ENCODE measurements at regions not wholly inside any gene's neighbourhood (a gene's known extent, or its start where the extent isn't known, plus 50 kb on each side); places are given as distances from the start of the nearest gene placed in this dataset.

DNA sequence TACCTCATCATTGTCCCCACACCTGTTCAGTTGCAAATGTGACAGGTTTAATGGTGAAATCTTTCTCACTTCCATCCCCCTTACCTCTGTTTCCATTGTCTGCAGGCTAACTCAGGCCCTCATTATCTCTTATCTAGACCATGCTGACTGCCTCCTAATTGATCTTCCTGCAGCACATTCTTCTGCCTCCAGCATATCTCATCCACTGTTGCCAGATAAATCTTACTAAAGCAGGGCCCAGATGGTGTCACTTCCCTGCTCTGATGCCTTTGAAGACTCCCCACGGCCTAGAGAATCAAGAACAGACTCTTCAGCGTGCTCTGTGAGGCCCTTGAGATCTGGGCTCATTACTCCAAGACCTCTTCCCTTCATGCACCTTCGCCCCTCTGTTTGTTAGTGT is 230.1 kb downstream of the DUSP10 start:
- in situ Hi-C loops (cut with MboI) (no loop called here), intact Hi-C loops (cut with micrococcal nuclease; ENCODE audit: unreplicated experiment) (no loop called here)
- ATAC-seq = no peak
- ChIA-PET SMC1A (ENCODE audit: uncharacterized antibody, unreplicated experiment) (interaction anchor here (0.6 kb wide), 1 partner anchor 1220 kb away, joined by 3 read pairs; no protein-coding TSS in a partner anchor), CTCF (no interaction called here), POLR2A (no interaction called here), RAD21 (ENCODE audit: unreplicated experiment) (no interaction called here)
- TF ChIP-seq SIN3A (IDR thresholded peaks at IDR 0.05; ENCODE audit: low read depth, low read length) (no peak), FOXK2 (IDR thresholded peaks at IDR 0.05) (no peak), RFX5 (IDR thresholded peaks at IDR 0.05; ENCODE audit: low read depth, low read length) (no peak), ATF3 (IDR thresholded peaks at IDR 0.05; ENCODE audit: borderline replicate concordance, extremely low read depth, low read depth, low read length) (no peak), PAX5 (IDR thresholded peaks at IDR 0.05; ENCODE audit: borderline replicate concordance, low read depth, low read length) (no peak), NR2F1 (conservative IDR thresholded peaks at IDR 0.05) (no peak), MLLT1 (IDR thresholded peaks at IDR 0.05) (no peak), POLR2A (IDR thresholded peaks at IDR 0.05; ENCODE audit: low read depth, low read length) (no peak), PAX8 (IDR thresholded peaks at IDR 0.05) (no peak)
- Histone ChIP-seq H3K79me2 (ENCODE audit: control insufficient read depth, insufficient read depth, low read length) (no peaks in the 10 kb centered on the region), H3K9ac (ENCODE audit: control insufficient read depth, insufficient read depth, low read length) (no peak overlapping the region), H3K4me1 (ENCODE audit: control insufficient read depth, insufficient read depth, low read length) (no peaks in the 10 kb centered on the region), H3K27ac (ENCODE audit: control insufficient read depth, insufficient read depth) (no peak overlapping the region), H4K20me1 (ENCODE audit: control insufficient read depth, insufficient read depth) (no peaks in the 10 kb centered on the region), H3K4me2 (ENCODE audit: control insufficient read depth, insufficient read depth) (no peak overlapping the region), H3K4me3 (no peak overlapping the region), H2AFZ (ENCODE audit: control insufficient read depth, low read depth, low read length) (no peak overlapping the region), H3K9me3 (replicated peaks; ENCODE audit: control insufficient read depth, insufficient read depth, low read length) (no peaks in the 10 kb centered on the region; the same call in 2 of the 3 replicates), H3K36me3 (ENCODE audit: control insufficient read depth in 2 of 2, insufficient read depth in 2 of 2, low read length in 1 of 2) (no peaks in the 10 kb centered on the region), H3K27me3 (replicated peaks in 1 of 2; ENCODE audit: control insufficient read depth in 2 of 2, insufficient read depth in 2 of 2, low read length in 1 of 2) (no peaks in the 10 kb centered on the region)
- 23% methylated on average over 3 of the region's 3 CpGs for WGBS (ENCODE audit: insufficient coverage, insufficient replicate concordance, low lambda C conversion rate, missing lambda C conversion rate)
- no peak for FAIRE-seq
- DNase-seq (ENCODE audit: low read depth, low spot score) = no peak
- BruUV-seq (replicated peaks) = no TSS peak
